NCI-H2029 (cell line): ENCODE measurements at regions not wholly inside any gene's neighbourhood (a gene's known extent, or its start where the extent isn't known, plus 50 kb on each side); places are given as distances from the start of the nearest gene placed in this dataset.
A peak's percentile ranks its signal among the peaks of the same experiment; 100 is the strongest.
"Not testable (repeated sequence)": the region's sequence is repeated elsewhere in the genome, so short reads cannot be mapped to it uniquely, and the experiment has no call there.

Experiments
- DNase-seq: peaks from one replicate; lab custom pipeline; 2025; lab: John Stamatoyannopoulos, UW

GRCh38 chr7:110397927-110398660 is 692.8 kb upstream of the LRRN3 start:
- no peak for DNase-seq

- DNase-seq = no peak
Observed at GRCh38 chr7:110399421-110399820, 691.5 kb upstream of the LRRN3 start.

GRCh38 chr7:110400411-110400810 is 690.5 kb upstream of the LRRN3 start:
- no peak for DNase-seq

- DNase-seq = no peak
Observed at GRCh38 chr7:110407242-110407641, 683.7 kb upstream of the LRRN3 start.

GRCh38 chr7:110407706-110408105 is 683.2 kb upstream of the LRRN3 start:
- DNase-seq = no peak

GRCh38 chr7:110412614-110413013 is 678.3 kb upstream of the LRRN3 start:
- DNase-seq = no peak

- no peak for DNase-seq
Observed at GRCh38 chr7:110413038-110413437, 677.9 kb upstream of the LRRN3 start.

GRCh38 chr7:110417611-110418010 is 673.3 kb upstream of the LRRN3 start:
- DNase-seq = no peak

GRCh38 chr7:110418659-110419280 is 672.2 kb upstream of the LRRN3 start:
- DNase-seq = no peak

GRCh38 chr7:110420788-110421187 is 670.1 kb upstream of the LRRN3 start:
- DNase-seq = no peak

- no peak for DNase-seq
Observed at GRCh38 chr7:110421490-110422241, 669.3 kb upstream of the LRRN3 start.

GRCh38 chr7:110432061-110432553 is 658.8 kb upstream of the LRRN3 start:
- no peak for DNase-seq

GRCh38 chr7:110438926-110439325 is 652.0 kb upstream of the LRRN3 start:
- DNase-seq = not testable (repeated sequence)

GRCh38 chr7:110442381-110442837 is 648.5 kb upstream of the LRRN3 start:
- DNase-seq = peak; percentile 2

- no peak for DNase-seq
Observed at GRCh38 chr7:110446658-110447057, 644.3 kb upstream of the LRRN3 start.

- DNase-seq = no peak
Observed at GRCh38 chr7:110448918-110449317, 642.0 kb upstream of the LRRN3 start.

GRCh38 chr7:110454713-110455112 is 636.2 kb upstream of the LRRN3 start:
- no peak for DNase-seq

GRCh38 chr7:110461621-110462020 is 629.3 kb upstream of the LRRN3 start:
- DNase-seq = no peak

- DNase-seq = no peak
Observed at GRCh38 chr7:110470420-110470819, 620.5 kb upstream of the LRRN3 start.

GRCh38 chr7:110472419-110472818 is 618.5 kb upstream of the LRRN3 start:
- DNase-seq = not testable (repeated sequence)

GRCh38 chr7:110480964-110481363 is 610.0 kb upstream of the LRRN3 start:
- DNase-seq = no peak

- DNase-seq = no peak
Observed at GRCh38 chr7:110483553-110483952, 607.4 kb upstream of the LRRN3 start.

GRCh38 chr7:110484356-110484755 is 606.6 kb upstream of the LRRN3 start:
- DNase-seq = no peak
